HCT116 (cell line): ENCODE measurements at regions not wholly inside any gene's neighbourhood (a gene's known extent, or its start where the extent isn't known, plus 50 kb on each side); places are given as distances from the start of the nearest gene placed in this dataset.

ENCODE experiments used
- ATAC-seq: fragments of 200-7000 bp; cut with Tn5 transposase; 2 replicates; pipeline ENCODE4 v1.9.1; 2020; ENCODE audit warnings: mild to moderate bottlenecking, moderate library complexity
- BruUV-seq: library from RNA; stranded (reverse); fragments of 400-500 nt; replicated peaks from 2 replicates; lab custom pipeline; 2021; lab: Mats Ljungman, UMichigan
- CTCF ChIA-PET: fragments of 300-600 bp; sonication (Branson Sonifier 250); formaldehyde crosslinking; loops from one replicate; lab custom pipeline; 2021; ENCODE audit warnings: antibody characterized with exemption; lab: Charles Lee
- POLR2A ChIA-PET: fragments of 300-600, 350-600 bp; sonication (Branson Sonifier 250); formaldehyde crosslinking; loops from one replicate; lab custom pipeline; 2021; ENCODE audit warnings: antibody characterized with exemption; lab: Charles Lee
- RAD21 ChIA-PET, 2 experiments: fragments of 300-600 bp; sonication (Branson Sonifier 250); formaldehyde crosslinking; loops; one replicate each; lab custom pipeline; 2023; ENCODE audit warnings: low total read pairs in 2 of 2; ENCODE audit not compliant: uncharacterized antibody in 2 of 2, unreplicated experiment in 2 of 2, low non-redundant PET in 1 of 2; lab: Charles Lee
- DNase-seq: peaks from one replicate; pipeline ENCODE4 v3.0.0-alpha.2; 2010; ENCODE audit warnings: low read depth, low spot score
- H2AFZ ChIP-seq: fragments of 200-600 bp; shearing (Covaris generic), sonication (generic); 2 replicates; pipeline ENCODE4 v1.6.1; 2017; ENCODE audit warnings: low read depth, mixed run types, mixed read lengths, antibody characterized with exemption, low read length; ENCODE audit not compliant: poor library complexity, severe bottlenecking
- H3K27ac ChIP-seq: 2 replicates; pipeline ENCODE4 v1.5.1; 2012; ENCODE audit warnings: low read depth, low read length
- H3K27me3 ChIP-seq: fragments of 200-600 bp; sonication (generic); 2 replicates; pipeline ENCODE4 v1.6.1; 2016; ENCODE audit warnings: mixed run types, low read length, mixed read lengths; ENCODE audit not compliant: insufficient read depth
- H3K36me3 ChIP-seq, 2 experiments: fragments of 200-500 bp in 1 of 2; fragments of 200-600 bp in 1 of 2; sonication (Bioruptor generic) in 1 of 2; sonication (generic) in 1 of 2; 2 replicates each; pipeline versions ENCODE4 v1.5.1 to v1.6.1; 2014 to 2016; ENCODE audit warnings: low read length in 2 of 2, inconsistent platforms in 1 of 2, mixed read lengths in 1 of 2, mixed run types in 1 of 2; ENCODE audit not compliant: insufficient read depth in 2 of 2, control insufficient read depth in 1 of 2
- H3K4me1 ChIP-seq, 2 experiments: fragments of 200-600 bp in 1 of 2; sonication (generic) in 1 of 2; 2 replicates each; pipeline versions ENCODE4 v1.5.1 to v1.6.1; 2012 to 2017; ENCODE audit warnings: low read length in 2 of 2, inconsistent platforms in 1 of 2, mild to moderate bottlenecking in 1 of 2, mixed read lengths in 1 of 2, mixed run types in 1 of 2, moderate library complexity in 1 of 2; ENCODE audit not compliant: insufficient read depth in 2 of 2, control insufficient read depth in 1 of 2
- H3K4me2 ChIP-seq: fragments of 200-600 bp; sonication (generic); 2 replicates; pipeline ENCODE4 v1.6.1; 2017; ENCODE audit warnings: mixed run types, low read length, mixed read lengths
- H3K4me3 ChIP-seq, 2 experiments: fragments of 200-600 bp in 1 of 2; sonication (generic) in 1 of 2; replicated peaks in 1 of 2; 2 replicates each; pipeline ENCODE4 v1.5.1; 2011 to 2016; ENCODE audit warnings: low read length in 2 of 2, control low read depth in 1 of 2, low read depth in 1 of 2, mild to moderate bottlenecking in 1 of 2, mixed read lengths in 1 of 2, mixed run types in 1 of 2
- H3K79me2 ChIP-seq: fragments of 200-600 bp; sonication (generic); 2 replicates; pipeline ENCODE4 v1.6.1; 2017; ENCODE audit warnings: mild to moderate bottlenecking, mixed run types, low read length, moderate library complexity, mixed read lengths; ENCODE audit not compliant: insufficient read depth
- H3K9ac ChIP-seq: fragments of 200-600 bp; sonication (generic); 2 replicates; pipeline ENCODE4 v1.6.1; 2016; ENCODE audit warnings: low read length, mixed read lengths
- H3K9me2 ChIP-seq: fragments of 200-600 bp; sonication (generic), shearing (Covaris generic); 2 replicates; pipeline ENCODE4 v1.6.1; 2017; ENCODE audit warnings: mixed run types, mild to moderate bottlenecking, moderate library complexity; ENCODE audit not compliant: insufficient read depth
- H3K9me3 ChIP-seq, 2 experiments: fragments of 200-500 bp in 1 of 2; fragments of 200-600 bp in 1 of 2; sonication (Bioruptor generic) in 1 of 2; sonication (generic) in 1 of 2; 2 replicates each; pipeline ENCODE4 v1.6.1; 2014 to 2017; ENCODE audit warnings: low read length in 2 of 2, mixed read lengths in 2 of 2, inconsistent platforms in 1 of 2, low read depth in 1 of 2, mild to moderate bottlenecking in 1 of 2, mixed run types in 1 of 2, moderate library complexity in 1 of 2; ENCODE audit not compliant: control insufficient read depth in 1 of 2, insufficient read depth in 1 of 2
- H4K20me1 ChIP-seq: fragments of 200-600 bp; sonication (generic), shearing (Covaris generic); 2 replicates; pipeline ENCODE4 v1.6.1; 2017; ENCODE audit warnings: mixed run types, mild to moderate bottlenecking, moderate library complexity; ENCODE audit not compliant: insufficient read depth
- CEBPB ChIP-seq: IDR thresholded peaks from 2 replicates; pipeline ENCODE4 v1.6.1; 2012; ENCODE audit warnings: low read depth
- EGR1 ChIP-seq: IDR thresholded peaks from 2 replicates; pipeline ENCODE4 v1.6.1; 2012; ENCODE audit warnings: low read depth
- ELF1 ChIP-seq: IDR thresholded peaks from 2 replicates; pipeline ENCODE4 v1.6.1; 2012; ENCODE audit warnings: low read depth, borderline replicate concordance
- EZH2phosphoT487 ChIP-seq: fragments of 200-600 bp; IDR thresholded peaks from 2 replicates; pipeline ENCODE4 v1.6.1; 2018; ENCODE audit warnings: antibody characterized with exemption, borderline replicate concordance
- FOSL1 ChIP-seq: IDR thresholded peaks from 2 replicates; pipeline ENCODE4 v1.6.1; 2012; ENCODE audit warnings: low read depth
- JUND ChIP-seq: IDR thresholded peaks from 2 replicates; pipeline ENCODE4 v1.6.1; 2012
- POLR2AphosphoS5 ChIP-seq: IDR thresholded peaks from 2 replicates; pipeline ENCODE4 v1.6.1; 2011; ENCODE audit warnings: mild to moderate bottlenecking, low read depth, low read length, moderate library complexity
- RAD21 ChIP-seq: IDR thresholded peaks from 2 replicates; pipeline ENCODE4 v1.6.1; 2012; ENCODE audit warnings: low read depth, mild to moderate bottlenecking
- SIN3A ChIP-seq: IDR thresholded peaks from 2 replicates; pipeline ENCODE4 v1.6.1; 2012; ENCODE audit warnings: low read depth
- SRF ChIP-seq: IDR thresholded peaks from 2 replicates; pipeline ENCODE4 v1.6.1; 2012; ENCODE audit warnings: low read depth
- YY1 ChIP-seq: IDR thresholded peaks from 2 replicates; pipeline ENCODE4 v1.6.1; 2011; ENCODE audit warnings: low read length, low read depth, moderate library complexity, mild to moderate bottlenecking; ENCODE audit not compliant: insufficient replicate concordance; ENCODE audit errors: extremely low read depth
- ZFX ChIP-seq: fragments of 450-650 bp; IDR thresholded peaks from 2 replicates; pipeline ENCODE4 v1.6.1; 2017
- ZNF274 ChIP-seq: fragments of 200-500 bp; sonication (Bioruptor generic); IDR thresholded peaks from 2 replicates; pipeline ENCODE4 v1.6.1; 2014; ENCODE audit warnings: mild to moderate bottlenecking, low read depth, low read length, inconsistent platforms
- intact Hi-C: fragments of 100-400 bp; cut with micrococcal nuclease; formaldehyde crosslinking; loops from 2 replicates; pipeline ENCODE4 v1.10.0; 2022
- TF ChIP-seq, protein P1 (sequence below): IDR thresholded peaks from 2 replicates; pipeline ENCODE4 v1.6.1; 2012; ENCODE audit warnings: low read depth
- TF ChIP-seq, protein P2 (sequence below): IDR thresholded peaks from 2 replicates; pipeline ENCODE4 v1.6.1; 2012
- TF ChIP-seq, protein P3 (sequence below): IDR thresholded peaks from 2 replicates; pipeline ENCODE4 v1.6.1; 2011; ENCODE audit warnings: mild to moderate bottlenecking, low read length, moderate library complexity; ENCODE audit not compliant: insufficient replicate concordance; ENCODE audit errors: extremely low read depth
- TF ChIP-seq, protein P4 (sequence below), 3 experiments: fragments of 200-600 bp in 1 of 3; sonication (generic) in 1 of 3; IDR thresholded peaks in 2 of 3; conservative IDR thresholded peaks in 1 of 3; 2 replicates each; pipeline ENCODE4 v1.5.1; 2012 to 2017; ENCODE audit warnings: low read depth in 2 of 3, low read length in 2 of 3, antibody characterized with exemption in 1 of 3, borderline replicate concordance in 1 of 3, control low read depth in 1 of 3, mild to moderate bottlenecking in 1 of 3, mixed read lengths in 1 of 3, mixed run types in 1 of 3, moderate library complexity in 1 of 3; ENCODE audit not compliant: insufficient read depth in 1 of 3

DNA sequence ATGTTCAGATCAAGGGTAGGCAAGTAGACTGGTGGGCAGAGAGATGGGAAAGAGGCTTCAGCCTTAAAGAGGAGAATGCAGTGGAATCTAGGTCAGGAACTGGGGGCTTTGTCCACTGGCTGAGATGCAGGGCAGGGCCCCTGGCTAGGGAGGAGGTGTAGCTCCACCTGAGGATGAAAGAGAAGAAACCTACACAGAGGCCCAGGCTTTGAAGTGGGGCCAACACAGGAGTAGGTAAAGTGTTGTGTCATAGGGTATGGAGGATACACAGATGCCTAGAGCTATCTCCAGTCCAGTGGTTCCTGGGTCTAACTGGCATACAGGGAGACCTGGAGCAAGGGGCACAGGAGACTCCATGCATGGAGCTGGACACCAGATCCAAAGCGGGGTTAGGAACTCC, 73.5 kb downstream of the RASSF10 start:
- ChIA-PET RAD21 (no interaction called here), POLR2A (no interaction called here)
- H4K20me1 ChIP-seq: no peaks in the 10 kb centered on the region
- TF ChIP-seq, protein P1, sequence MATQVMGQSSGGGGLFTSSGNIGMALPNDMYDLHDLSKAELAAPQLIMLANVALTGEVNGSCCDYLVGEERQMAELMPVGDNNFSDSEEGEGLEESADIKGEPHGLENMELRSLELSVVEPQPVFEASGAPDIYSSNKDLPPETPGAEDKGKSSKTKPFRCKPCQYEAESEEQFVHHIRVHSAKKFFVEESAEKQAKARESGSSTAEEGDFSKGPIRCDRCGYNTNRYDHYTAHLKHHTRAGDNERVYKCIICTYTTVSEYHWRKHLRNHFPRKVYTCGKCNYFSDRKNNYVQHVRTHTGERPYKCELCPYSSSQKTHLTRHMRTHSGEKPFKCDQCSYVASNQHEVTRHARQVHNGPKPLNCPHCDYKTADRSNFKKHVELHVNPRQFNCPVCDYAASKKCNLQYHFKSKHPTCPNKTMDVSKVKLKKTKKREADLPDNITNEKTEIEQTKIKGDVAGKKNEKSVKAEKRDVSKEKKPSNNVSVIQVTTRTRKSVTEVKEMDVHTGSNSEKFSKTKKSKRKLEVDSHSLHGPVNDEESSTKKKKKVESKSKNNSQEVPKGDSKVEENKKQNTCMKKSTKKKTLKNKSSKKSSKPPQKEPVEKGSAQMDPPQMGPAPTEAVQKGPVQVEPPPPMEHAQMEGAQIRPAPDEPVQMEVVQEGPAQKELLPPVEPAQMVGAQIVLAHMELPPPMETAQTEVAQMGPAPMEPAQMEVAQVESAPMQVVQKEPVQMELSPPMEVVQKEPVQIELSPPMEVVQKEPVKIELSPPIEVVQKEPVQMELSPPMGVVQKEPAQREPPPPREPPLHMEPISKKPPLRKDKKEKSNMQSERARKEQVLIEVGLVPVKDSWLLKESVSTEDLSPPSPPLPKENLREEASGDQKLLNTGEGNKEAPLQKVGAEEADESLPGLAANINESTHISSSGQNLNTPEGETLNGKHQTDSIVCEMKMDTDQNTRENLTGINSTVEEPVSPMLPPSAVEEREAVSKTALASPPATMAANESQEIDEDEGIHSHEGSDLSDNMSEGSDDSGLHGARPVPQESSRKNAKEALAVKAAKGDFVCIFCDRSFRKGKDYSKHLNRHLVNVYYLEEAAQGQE: no peak
- TF ChIP-seq ZFX (no peak), EZH2phosphoT487 (no peak), ELF1 (no peak), YY1 (no peak), ZNF274 (no peak), SIN3A (no peak), CEBPB (no peak), JUND (no peak), FOSL1 (no peak), SRF (no peak), EGR1 (no peak), POLR2AphosphoS5 (no peak), RAD21 (no peak)
- TF ChIP-seq, protein P2, sequence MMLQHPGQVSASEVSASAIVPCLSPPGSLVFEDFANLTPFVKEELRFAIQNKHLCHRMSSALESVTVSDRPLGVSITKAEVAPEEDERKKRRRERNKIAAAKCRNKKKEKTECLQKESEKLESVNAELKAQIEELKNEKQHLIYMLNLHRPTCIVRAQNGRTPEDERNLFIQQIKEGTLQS: no peak
- TF ChIP-seq, protein P3, sequence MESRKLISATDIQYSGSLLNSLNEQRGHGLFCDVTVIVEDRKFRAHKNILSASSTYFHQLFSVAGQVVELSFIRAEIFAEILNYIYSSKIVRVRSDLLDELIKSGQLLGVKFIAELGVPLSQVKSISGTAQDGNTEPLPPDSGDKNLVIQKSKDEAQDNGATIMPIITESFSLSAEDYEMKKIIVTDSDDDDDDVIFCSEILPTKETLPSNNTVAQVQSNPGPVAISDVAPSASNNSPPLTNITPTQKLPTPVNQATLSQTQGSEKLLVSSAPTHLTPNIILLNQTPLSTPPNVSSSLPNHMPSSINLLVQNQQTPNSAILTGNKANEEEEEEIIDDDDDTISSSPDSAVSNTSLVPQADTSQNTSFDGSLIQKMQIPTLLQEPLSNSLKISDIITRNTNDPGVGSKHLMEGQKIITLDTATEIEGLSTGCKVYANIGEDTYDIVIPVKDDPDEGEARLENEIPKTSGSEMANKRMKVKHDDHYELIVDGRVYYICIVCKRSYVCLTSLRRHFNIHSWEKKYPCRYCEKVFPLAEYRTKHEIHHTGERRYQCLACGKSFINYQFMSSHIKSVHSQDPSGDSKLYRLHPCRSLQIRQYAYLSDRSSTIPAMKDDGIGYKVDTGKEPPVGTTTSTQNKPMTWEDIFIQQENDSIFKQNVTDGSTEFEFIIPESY: no peak
- TF ChIP-seq, protein P4, sequence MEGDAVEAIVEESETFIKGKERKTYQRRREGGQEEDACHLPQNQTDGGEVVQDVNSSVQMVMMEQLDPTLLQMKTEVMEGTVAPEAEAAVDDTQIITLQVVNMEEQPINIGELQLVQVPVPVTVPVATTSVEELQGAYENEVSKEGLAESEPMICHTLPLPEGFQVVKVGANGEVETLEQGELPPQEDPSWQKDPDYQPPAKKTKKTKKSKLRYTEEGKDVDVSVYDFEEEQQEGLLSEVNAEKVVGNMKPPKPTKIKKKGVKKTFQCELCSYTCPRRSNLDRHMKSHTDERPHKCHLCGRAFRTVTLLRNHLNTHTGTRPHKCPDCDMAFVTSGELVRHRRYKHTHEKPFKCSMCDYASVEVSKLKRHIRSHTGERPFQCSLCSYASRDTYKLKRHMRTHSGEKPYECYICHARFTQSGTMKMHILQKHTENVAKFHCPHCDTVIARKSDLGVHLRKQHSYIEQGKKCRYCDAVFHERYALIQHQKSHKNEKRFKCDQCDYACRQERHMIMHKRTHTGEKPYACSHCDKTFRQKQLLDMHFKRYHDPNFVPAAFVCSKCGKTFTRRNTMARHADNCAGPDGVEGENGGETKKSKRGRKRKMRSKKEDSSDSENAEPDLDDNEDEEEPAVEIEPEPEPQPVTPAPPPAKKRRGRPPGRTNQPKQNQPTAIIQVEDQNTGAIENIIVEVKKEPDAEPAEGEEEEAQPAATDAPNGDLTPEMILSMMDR (IDR thresholded peaks at IDR 0.05 in 2 of 3, conservative IDR thresholded peaks at IDR 0.05 in 1 of 3; ENCODE audit: borderline replicate concordance in 1 of 3, insufficient read depth in 1 of 3, low read depth in 2 of 3, low read length in 2 of 3): no peak
- TF ChIP-seq, all 23 proteins: peak for 0
- no peaks in the 10 kb centered on the region for H3K9me2 ChIP-seq
- H3K4me1 ChIP-seq: peaks cover 0 to 2% of the 10 kb centered on the region in 2 experiments; a peak in 1 of 4 replicates
- no TSS peak for BruUV-seq
- CTCF ChIA-PET: interaction anchor here (1.5 kb wide), 1 partner anchor 9 kb away, joined by 3 read pairs; no protein-coding TSS in a partner anchor
- H3K9ac ChIP-seq: no peak overlapping the region
- ATAC-seq (no peak), DNase-seq (no peak)
- H3K4me3 ChIP-seq: no peak overlapping the region
- no peak overlapping the region for H3K27ac ChIP-seq
- H3K27me3 ChIP-seq: no peaks in the 10 kb centered on the region
- H3K4me2 ChIP-seq: no peak overlapping the region
- intact Hi-C loops: no loop called here
- no peak overlapping the region for H2AFZ ChIP-seq
- no peaks in the 10 kb centered on the region for H3K36me3 ChIP-seq
- no peaks in the 10 kb centered on the region for H3K79me2 ChIP-seq
- no peaks in the 10 kb centered on the region for H3K9me3 ChIP-seq
